HK-2 (cell line): ENCODE measurements at regions not wholly inside any gene's neighbourhood (a gene's known extent, or its start where the extent isn't known, plus 50 kb on each side); places are given as distances from the start of the nearest gene placed in this dataset.
"Not testable (repeated sequence)": the region's sequence is repeated elsewhere in the genome, so short reads cannot be mapped to it uniquely, and the experiment has no call there.

Experiments
- DNase-seq: peaks from one replicate; pipeline ENCODE4 v3.0.0-alpha.2; 2018; ENCODE audit not compliant: unreplicated experiment

DNA sequence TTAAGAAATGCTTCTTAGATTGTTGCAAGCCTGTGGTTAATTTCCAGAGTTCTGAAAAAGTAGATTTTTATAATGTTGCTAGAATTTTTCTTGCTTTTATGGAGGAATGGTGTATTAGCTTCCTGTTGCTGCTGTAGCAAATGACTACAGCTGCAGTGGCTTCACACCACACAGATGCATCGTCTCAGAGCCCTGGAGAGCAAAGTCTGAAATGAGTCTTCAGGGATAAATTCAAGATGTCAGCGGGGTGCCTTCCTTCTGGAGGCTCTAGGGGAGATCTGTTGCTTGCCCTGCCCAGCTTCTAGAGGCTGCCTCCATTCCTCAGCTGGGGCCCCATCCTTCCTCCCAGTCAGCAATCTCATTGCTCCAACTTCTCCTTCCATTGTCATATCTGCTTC lies 187.8 kb downstream of the ZNF516 start:
- DNase-seq: no peak

GRCh38 chr18:76306685-76307292 lies 188.3 kb downstream of the ZNF516 start:
- no peak for DNase-seq

GRCh38 chr18:76285866-76286265 lies 209.2 kb downstream of the ZNF516 start:
- no peak for DNase-seq

- no peak for DNase-seq
These were observed 213.5 kb downstream of the ZNF516 start for GRCh38 chr18:76281565-76281964.

GRCh38 chr18:76277801-76278200 lies 217.2 kb downstream of the ZNF516 start:
- DNase-seq: no peak

- DNase-seq: no peak
These were observed 219.2 kb downstream of the ZNF516 start for GRCh38 chr18:76275727-76276313.

GRCh38 chr18:76274468-76275289 lies 220.4 kb downstream of the ZNF516 start:
- peak; percentile 2 for DNase-seq

DNA sequence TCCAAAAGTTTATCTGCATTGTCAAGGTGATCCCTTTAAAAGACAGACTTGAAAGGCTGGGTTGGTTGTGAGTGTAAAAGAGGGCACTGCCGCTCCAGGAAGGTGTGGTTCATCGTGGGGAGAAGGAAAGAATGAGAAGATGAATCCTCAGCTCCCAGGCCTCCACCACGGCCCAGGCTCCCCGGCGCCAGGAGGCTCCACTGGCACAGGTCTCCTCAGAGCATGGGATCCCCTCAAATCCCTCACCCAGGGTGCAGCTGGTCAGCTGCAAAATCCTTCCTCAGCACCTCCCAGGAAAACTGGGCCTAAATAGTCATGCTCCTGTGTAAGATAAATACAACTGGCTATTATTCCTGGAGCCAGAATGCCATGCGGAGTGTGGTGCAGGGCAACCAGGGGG lies 221.1 kb downstream of the ZNF516 start:
- no peak for DNase-seq

DNA sequence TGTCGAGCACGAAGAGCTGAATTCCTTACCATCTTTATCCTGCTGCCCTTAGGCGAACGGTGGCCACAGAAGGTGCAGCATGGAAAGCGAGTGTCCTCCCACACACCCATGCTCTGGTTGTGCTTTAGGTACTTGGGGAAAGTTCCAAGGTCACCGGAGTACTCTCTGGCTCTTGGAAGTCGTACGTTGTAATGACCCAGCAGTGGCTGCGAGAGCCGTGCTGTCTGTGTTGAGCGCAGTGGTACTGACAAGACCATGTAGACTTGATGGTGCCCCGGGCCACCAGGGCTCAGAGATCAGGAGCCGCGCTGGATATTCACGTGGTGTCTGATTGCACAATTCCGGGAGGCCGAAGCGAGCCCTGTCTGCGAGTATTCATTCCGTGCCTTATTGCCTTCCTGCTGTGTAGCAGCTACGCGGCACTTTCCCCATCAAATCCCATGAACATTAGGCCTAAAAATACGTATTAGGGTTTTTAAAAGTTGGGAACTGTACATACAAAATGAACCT lies 222.0 kb downstream of the ZNF516 start:
- DNase-seq: no peak

GRCh38 chr18:76267423-76267822 lies 227.6 kb downstream of the ZNF516 start:
- DNase-seq: not testable (repeated sequence)

GRCh38 chr18:76266236-76266991 lies 228.6 kb downstream of the ZNF516 start:
- no peak for DNase-seq

DNA sequence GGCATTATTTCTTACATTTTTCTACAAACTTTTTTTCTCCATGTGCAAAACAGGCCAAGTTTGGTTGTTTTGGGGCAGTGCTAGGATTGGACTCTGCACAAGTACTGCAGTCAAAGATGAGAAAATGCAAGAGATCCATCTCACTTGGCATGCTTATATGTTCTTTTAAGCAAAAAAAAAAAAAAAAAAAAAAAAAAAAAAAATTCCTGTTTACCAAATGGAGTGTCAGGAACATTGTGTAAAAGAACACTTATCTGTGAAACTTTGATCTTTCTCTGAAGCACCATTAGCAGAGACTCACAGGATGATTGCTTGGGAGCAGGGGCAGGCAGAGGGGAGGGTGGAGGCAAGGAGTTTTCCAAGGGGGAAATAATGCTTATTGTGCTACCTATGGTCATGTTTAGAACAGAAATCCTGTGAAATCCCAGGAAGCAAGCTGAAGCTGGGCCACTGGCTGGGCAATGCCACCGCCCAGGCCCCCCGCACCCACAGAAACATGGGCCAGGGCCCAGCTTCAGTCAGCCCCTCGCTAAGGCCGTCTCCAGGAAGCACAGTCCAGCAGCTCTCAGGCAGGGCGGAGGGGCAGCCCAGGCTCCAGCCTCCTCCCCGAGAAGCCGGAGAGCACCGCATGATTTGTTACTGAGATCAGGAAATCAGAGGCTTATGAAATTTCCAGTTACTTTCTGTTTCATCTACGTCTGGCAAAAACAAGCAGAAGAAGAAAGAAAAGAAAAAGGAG lies 229.4 kb downstream of the ZNF516 start:
- no peak for DNase-seq

GRCh38 chr18:76264876-76265250 lies 230.2 kb downstream of the ZNF516 start:
- DNase-seq: no peak

- DNase-seq: no peak
These were observed 230.7 kb downstream of the ZNF516 start for GRCh38 chr18:76264198-76264875.

GRCh38 chr18:76263046-76264005 lies 231.7 kb downstream of the ZNF516 start:
- no peak for DNase-seq

GRCh38 chr18:76260941-76261472 lies 234.0 kb downstream of the ZNF516 start:
- DNase-seq: no peak

- DNase-seq: no peak
These were observed 235.3 kb downstream of the ZNF516 start for GRCh38 chr18:76259711-76260110.

DNA sequence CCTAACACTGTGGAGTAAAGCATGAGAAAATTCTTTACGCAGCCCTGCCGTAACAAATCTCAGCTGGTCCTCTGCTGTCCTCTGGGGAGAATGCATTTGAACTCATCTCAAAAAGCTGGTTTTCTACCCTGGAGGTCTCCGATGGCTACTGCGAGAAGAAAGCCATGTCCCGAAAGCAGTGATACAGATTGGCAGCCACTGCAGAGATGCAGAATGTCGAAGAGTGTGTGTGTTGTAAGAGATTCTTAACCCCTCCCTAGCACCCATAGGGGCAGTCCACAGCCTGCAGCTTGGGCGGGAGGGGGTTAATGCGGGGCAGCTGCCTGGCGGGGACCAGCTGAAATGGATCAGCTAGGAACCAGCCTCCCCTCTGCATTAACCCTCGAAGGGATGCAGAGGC lies 235.9 kb downstream of the ZNF516 start:
- DNase-seq: no peak

DNA sequence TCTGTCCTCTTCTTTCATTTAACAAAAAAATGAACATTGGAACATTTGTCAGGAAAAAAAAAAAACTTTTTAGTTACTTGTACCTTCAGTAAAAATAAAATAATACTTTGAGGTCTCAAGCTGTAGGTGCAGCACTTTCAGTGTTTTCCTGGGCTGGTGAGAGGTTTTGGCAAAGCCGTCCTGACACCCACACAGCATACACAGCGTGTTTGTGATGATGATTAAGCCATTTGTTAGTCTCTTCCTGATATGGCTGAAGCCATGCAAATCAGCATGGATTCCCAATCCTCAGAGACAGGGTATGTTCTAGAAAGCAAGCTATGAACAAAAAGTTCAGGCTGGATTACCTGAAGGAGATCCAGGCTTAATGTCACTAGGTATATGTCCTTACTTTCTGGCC lies 236.8 kb downstream of the ZNF516 start:
- no peak for DNase-seq
